ENCODE measurements at regions not wholly inside any gene's neighbourhood (a gene's known extent, or its start where the extent isn't known, plus 50 kb on each side); places are given as distances from the start of the nearest gene placed in this dataset.

GRCh38 chr13:90104764-90105163, 1242.7 kb upstream of the MIR17HG start:
- no peak for DNase-seq (ENCODE audit: low spot score)
- no peak for TF ChIP-seq CTCF (IDR thresholded peaks at IDR 0.05; ENCODE audit: extremely low read depth, missing control alignments)

GRCh38 chr13:90105276-90105675, 1242.2 kb upstream of the MIR17HG start:
- TF ChIP-seq CTCF (IDR thresholded peaks at IDR 0.05; ENCODE audit: extremely low read depth, missing control alignments): no peak
- DNase-seq (ENCODE audit: low spot score): no peak

DNA sequence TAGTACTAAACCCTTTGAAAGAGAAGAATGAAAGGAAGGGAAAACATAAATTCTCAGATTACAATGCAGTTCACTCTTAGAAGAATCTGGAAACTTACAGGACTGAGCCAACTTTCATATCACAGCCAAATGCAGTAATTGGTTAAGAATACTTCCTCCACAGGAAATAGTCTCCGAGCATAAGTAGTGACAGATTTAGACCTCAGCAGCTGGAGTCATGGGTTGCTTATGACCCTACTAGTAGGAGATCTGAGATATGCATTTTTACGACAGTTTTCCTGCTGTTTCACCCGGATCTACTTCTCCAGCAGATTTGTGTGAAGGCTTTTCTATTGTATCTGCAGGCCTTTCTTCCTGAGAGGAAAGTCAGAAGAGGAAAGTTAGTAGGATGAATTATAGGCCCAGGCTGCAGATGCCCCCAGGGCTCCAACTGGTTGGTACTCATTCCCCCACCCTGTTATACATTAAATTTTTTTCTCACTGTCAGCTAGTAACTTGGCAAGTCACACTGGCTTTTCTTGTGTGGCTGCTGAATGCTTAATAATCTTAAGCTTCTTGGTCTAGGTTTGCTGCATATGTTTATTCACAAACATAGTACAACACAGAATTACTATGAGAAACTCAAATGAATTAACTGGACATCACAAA, 1241.5 kb upstream of the MIR17HG start:
- TF ChIP-seq CTCF (IDR thresholded peaks at IDR 0.05; ENCODE audit: extremely low read depth, missing control alignments): no peak
- DNase-seq (ENCODE audit: low spot score): no peak

- TF ChIP-seq CTCF (IDR thresholded peaks at IDR 0.05; ENCODE audit: extremely low read depth, missing control alignments): no peak
- DNase-seq (ENCODE audit: low spot score): no peak
Measured at GRCh38 chr13:90107661-90108060, 1239.8 kb upstream of the MIR17HG start.

DNA sequence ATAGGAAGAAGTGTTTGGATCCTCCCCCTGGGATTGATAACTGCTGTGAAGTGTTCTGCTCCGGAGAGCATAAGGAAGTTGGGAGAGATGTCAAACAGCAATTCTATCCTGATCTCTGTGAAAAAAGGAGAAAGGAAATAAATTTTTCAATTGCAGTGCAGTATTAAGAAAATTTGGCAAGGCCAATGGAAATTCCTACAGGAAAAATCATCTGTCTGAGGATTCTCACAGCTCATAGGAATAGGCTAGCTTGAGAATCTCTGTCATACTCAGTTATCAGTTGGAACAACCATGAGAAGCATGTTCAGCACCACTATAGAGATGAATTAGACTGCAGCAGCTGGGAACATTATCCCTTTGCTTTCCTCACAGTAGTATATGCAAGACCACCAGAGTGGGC, 1238.9 kb upstream of the MIR17HG start:
- TF ChIP-seq CTCF (IDR thresholded peaks at IDR 0.05; ENCODE audit: extremely low read depth, missing control alignments): no peak
- DNase-seq (ENCODE audit: low spot score): no peak

GRCh38 chr13:90116121-90116520, 1231.4 kb upstream of the MIR17HG start:
- no peak for TF ChIP-seq CTCF (IDR thresholded peaks at IDR 0.05; ENCODE audit: extremely low read depth, missing control alignments)
- DNase-seq (ENCODE audit: low spot score): no peak

DNA sequence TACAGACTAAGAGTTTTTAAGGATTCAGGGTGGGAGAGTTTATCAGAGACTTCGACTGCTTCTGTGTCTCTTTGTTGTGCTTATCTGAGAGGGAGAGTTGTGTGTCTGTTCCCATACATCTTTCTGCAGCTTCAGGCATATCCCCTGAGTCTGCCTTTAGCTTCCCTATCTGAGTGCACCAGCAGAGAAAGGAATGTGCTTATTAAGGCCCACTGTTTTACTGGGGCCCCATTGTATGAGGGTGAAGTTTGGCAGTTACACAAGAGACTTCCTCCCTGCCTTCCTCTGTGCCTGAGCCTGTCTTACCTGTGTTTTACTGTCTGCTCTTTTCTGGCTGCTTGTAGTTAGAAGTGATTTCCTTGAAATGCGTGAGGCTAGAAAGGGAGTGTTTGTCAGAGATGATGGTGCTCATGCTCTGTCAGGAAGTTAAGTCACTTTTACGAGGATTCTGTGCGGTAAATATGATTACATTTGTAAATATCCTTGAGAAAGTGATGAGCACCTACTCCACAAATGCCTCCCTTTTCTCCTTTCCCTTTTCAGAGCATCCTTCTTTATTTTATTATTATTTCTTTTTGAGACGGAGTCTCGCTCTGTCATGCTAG, 1228.9 kb upstream of the MIR17HG start:
- no peak for DNase-seq (ENCODE audit: low spot score)
- no peak for TF ChIP-seq CTCF (IDR thresholded peaks at IDR 0.05; ENCODE audit: extremely low read depth, missing control alignments)
